ENCODE measurements at regions not wholly inside any gene's neighbourhood (a gene's known extent, or its start where the extent isn't known, plus 50 kb on each side); places are given as distances from the start of the nearest gene placed in this dataset.

- H3K9me3 ChIP-seq (ENCODE audit: insufficient read depth, low read length): no peaks in the 10 kb centered on the region
- H2AFZ ChIP-seq (ENCODE audit: low read depth, low read length, severe bottlenecking): no peak overlapping the region
- no peaks in the 10 kb centered on the region for H3F3A ChIP-seq (ENCODE audit: insufficient read depth)
- H3K9me2 ChIP-seq (replicated peaks; ENCODE audit: insufficient read depth, low read length): no peaks in the 10 kb centered on the region
- no peaks in the 10 kb centered on the region for H3K27me3 ChIP-seq (ENCODE audit: low read length)
- no peak overlapping the region for H3K4me3 ChIP-seq (ENCODE audit: insufficient read depth, low read length, poor library complexity, severe bottlenecking)
- TF ChIP-seq EZH2phosphoT487 (conservative IDR thresholded peaks at IDR 0.05; ENCODE audit: low read length): no peak
- TF ChIP-seq, protein P1, sequence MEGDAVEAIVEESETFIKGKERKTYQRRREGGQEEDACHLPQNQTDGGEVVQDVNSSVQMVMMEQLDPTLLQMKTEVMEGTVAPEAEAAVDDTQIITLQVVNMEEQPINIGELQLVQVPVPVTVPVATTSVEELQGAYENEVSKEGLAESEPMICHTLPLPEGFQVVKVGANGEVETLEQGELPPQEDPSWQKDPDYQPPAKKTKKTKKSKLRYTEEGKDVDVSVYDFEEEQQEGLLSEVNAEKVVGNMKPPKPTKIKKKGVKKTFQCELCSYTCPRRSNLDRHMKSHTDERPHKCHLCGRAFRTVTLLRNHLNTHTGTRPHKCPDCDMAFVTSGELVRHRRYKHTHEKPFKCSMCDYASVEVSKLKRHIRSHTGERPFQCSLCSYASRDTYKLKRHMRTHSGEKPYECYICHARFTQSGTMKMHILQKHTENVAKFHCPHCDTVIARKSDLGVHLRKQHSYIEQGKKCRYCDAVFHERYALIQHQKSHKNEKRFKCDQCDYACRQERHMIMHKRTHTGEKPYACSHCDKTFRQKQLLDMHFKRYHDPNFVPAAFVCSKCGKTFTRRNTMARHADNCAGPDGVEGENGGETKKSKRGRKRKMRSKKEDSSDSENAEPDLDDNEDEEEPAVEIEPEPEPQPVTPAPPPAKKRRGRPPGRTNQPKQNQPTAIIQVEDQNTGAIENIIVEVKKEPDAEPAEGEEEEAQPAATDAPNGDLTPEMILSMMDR (IDR thresholded peaks at IDR 0.05; ENCODE audit: insufficient read depth, low read length, poor library complexity, severe bottlenecking): no peak
- no peak overlapping the region for H3K4me2 ChIP-seq (ENCODE audit: low read depth, low read length, poor library complexity, severe bottlenecking)
- no peaks in the 10 kb centered on the region for H3K36me3 ChIP-seq (ENCODE audit: low read length)
- H3K9ac ChIP-seq (ENCODE audit: low read length): no peak overlapping the region
- H3K27ac ChIP-seq (ENCODE audit: low read depth, low read length): no peak overlapping the region
- no peaks in the 10 kb centered on the region for H3K79me2 ChIP-seq (ENCODE audit: insufficient read depth, low read length)
- no peaks in the 10 kb centered on the region for H4K20me1 ChIP-seq (ENCODE audit: low read depth, low read length)
Observed at GRCh38 chr2:128457716-128458115, 139.0 kb upstream of the HS6ST1 start.

GRCh38 chr2:128458505-128458904 is 139.8 kb upstream of the HS6ST1 start:
- Histone ChIP-seq H3K9me3 (ENCODE audit: insufficient read depth, low read length) (no peaks in the 10 kb centered on the region), H3K4me3 (ENCODE audit: insufficient read depth, low read length, poor library complexity, severe bottlenecking) (no peak overlapping the region), H3F3A (ENCODE audit: insufficient read depth) (no peaks in the 10 kb centered on the region), H2AFZ (ENCODE audit: low read depth, low read length, severe bottlenecking) (no peak overlapping the region), H4K20me1 (ENCODE audit: low read depth, low read length) (no peaks in the 10 kb centered on the region), H3K27me3 (ENCODE audit: low read length) (no peaks in the 10 kb centered on the region), H3K79me2 (ENCODE audit: insufficient read depth, low read length) (no peaks in the 10 kb centered on the region), H3K36me3 (ENCODE audit: low read length) (no peaks in the 10 kb centered on the region), H3K9me2 (replicated peaks; ENCODE audit: insufficient read depth, low read length) (no peaks in the 10 kb centered on the region), H3K9ac (ENCODE audit: low read length) (no peak overlapping the region), H3K4me2 (ENCODE audit: low read depth, low read length, poor library complexity, severe bottlenecking) (no peak overlapping the region), H3K27ac (ENCODE audit: low read depth, low read length) (no peak overlapping the region)
- no peak for TF ChIP-seq EZH2phosphoT487 (conservative IDR thresholded peaks at IDR 0.05; ENCODE audit: low read length)
- TF ChIP-seq, protein P1 (IDR thresholded peaks at IDR 0.05; ENCODE audit: insufficient read depth, low read length, poor library complexity, severe bottlenecking): no peak

GRCh38 chr2:128464456-128464855 is 145.8 kb upstream of the HS6ST1 start:
- H3K9me3 ChIP-seq (ENCODE audit: insufficient read depth, low read length): peaks cover 31% of the 10 kb centered on the region; the same call in 1 of the 2 replicates
- no peaks in the 10 kb centered on the region for H3K9me2 ChIP-seq (replicated peaks; ENCODE audit: insufficient read depth, low read length)

More at GRCh38 chr2:128464456-128464855, 145.8 kb upstream of the HS6ST1 start:
- H3K4me2 ChIP-seq (ENCODE audit: low read depth, low read length, poor library complexity, severe bottlenecking): no peak overlapping the region
- TF ChIP-seq, protein P1 (IDR thresholded peaks at IDR 0.05; ENCODE audit: insufficient read depth, low read length, poor library complexity, severe bottlenecking): no peak
- no peak for TF ChIP-seq EZH2phosphoT487 (conservative IDR thresholded peaks at IDR 0.05; ENCODE audit: low read length)
- H3K4me3 ChIP-seq (ENCODE audit: insufficient read depth, low read length, poor library complexity, severe bottlenecking): no peak overlapping the region
- no peak overlapping the region for H3K9ac ChIP-seq (ENCODE audit: low read length)
- H3F3A ChIP-seq (ENCODE audit: insufficient read depth): no peaks in the 10 kb centered on the region
- no peak overlapping the region for H2AFZ ChIP-seq (ENCODE audit: low read depth, low read length, severe bottlenecking)
- H3K27me3 ChIP-seq (ENCODE audit: low read length): no peaks in the 10 kb centered on the region
- no peaks in the 10 kb centered on the region for H4K20me1 ChIP-seq (ENCODE audit: low read depth, low read length)
- no peaks in the 10 kb centered on the region for H3K36me3 ChIP-seq (ENCODE audit: low read length)
- no peaks in the 10 kb centered on the region for H3K79me2 ChIP-seq (ENCODE audit: insufficient read depth, low read length)
- no peak overlapping the region for H3K27ac ChIP-seq (ENCODE audit: low read depth, low read length)
